ENCODE measurements at regions not wholly inside any gene's neighbourhood (a gene's known extent, or its start where the extent isn't known, plus 50 kb on each side); places are given as distances from the start of the nearest gene placed in this dataset.

DNA sequence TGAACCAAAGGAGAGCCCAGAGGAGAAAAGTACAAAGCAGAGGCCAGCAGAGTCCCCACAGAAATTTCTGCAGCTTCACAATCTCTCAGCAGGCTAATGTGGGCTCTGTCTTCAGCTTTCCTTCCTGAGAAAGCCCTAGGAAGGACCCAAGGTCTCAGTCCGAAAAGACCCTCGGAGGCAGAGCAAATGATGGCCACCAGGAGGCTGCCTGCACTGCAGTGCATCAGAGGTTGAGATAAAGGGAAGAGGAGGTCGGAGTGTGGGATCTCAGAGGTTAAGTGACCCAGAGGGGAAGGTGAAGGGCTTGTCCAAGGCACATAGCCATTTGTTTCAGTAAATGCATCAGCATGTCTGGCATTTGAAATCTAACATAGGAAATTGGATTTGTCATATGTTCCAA, 299.1 kb upstream of the SLC14A2 start:
- no peak for TF ChIP-seq EZH2 (IDR thresholded peaks at IDR 0.05; ENCODE audit: low read length, unreplicated experiment)
- TF ChIP-seq, protein P1, sequence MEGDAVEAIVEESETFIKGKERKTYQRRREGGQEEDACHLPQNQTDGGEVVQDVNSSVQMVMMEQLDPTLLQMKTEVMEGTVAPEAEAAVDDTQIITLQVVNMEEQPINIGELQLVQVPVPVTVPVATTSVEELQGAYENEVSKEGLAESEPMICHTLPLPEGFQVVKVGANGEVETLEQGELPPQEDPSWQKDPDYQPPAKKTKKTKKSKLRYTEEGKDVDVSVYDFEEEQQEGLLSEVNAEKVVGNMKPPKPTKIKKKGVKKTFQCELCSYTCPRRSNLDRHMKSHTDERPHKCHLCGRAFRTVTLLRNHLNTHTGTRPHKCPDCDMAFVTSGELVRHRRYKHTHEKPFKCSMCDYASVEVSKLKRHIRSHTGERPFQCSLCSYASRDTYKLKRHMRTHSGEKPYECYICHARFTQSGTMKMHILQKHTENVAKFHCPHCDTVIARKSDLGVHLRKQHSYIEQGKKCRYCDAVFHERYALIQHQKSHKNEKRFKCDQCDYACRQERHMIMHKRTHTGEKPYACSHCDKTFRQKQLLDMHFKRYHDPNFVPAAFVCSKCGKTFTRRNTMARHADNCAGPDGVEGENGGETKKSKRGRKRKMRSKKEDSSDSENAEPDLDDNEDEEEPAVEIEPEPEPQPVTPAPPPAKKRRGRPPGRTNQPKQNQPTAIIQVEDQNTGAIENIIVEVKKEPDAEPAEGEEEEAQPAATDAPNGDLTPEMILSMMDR (conservative IDR thresholded peaks at IDR 0.05; ENCODE audit: low read depth, low read length), result 0 out of 2 replicates have a peak, but pooled peaks have one; percentile 16
- no peak for TF ChIP-seq EZH2phosphoT487 (IDR thresholded peaks at IDR 0.05; ENCODE audit: borderline replicate concordance, low read length)

Measured in PC-3 (cell line).